ENCODE measurements at regions not wholly inside any gene's neighbourhood (a gene's known extent, or its start where the extent isn't known, plus 50 kb on each side); places are given as distances from the start of the nearest gene placed in this dataset.

- TF ChIP-seq POLR2AphosphoS5 (IDR thresholded peaks at IDR 0.05; ENCODE audit: low read depth, low read length): no peak
- no peak for TF ChIP-seq FOXP2 (optimal IDR thresholded peaks at IDR 0.05; ENCODE audit: borderline replicate concordance, extremely low read depth, extremely low read length, insufficient read depth)
- no peak for TF ChIP-seq TAF1 (IDR thresholded peaks at IDR 0.05; ENCODE audit: borderline replicate concordance, insufficient read depth, low read length)
- no peak for TF ChIP-seq SIN3A (IDR thresholded peaks at IDR 0.05; ENCODE audit: borderline replicate concordance, insufficient read depth, low read length)
Observed at GRCh38 chr2:191486584-191487320, 191.2 kb upstream of the NABP1 start.

GRCh38 chr2:191488135-191488534 is 189.8 kb upstream of the NABP1 start:
- no peak for TF ChIP-seq REST (IDR thresholded peaks at IDR 0.05; ENCODE audit: insufficient read depth in 1 of 2, low read depth in 2 of 2, low read length in 2 of 2)
- no peak for TF ChIP-seq FOXP2 (optimal IDR thresholded peaks at IDR 0.05; ENCODE audit: borderline replicate concordance, extremely low read depth, extremely low read length, insufficient read depth)
- TF ChIP-seq SIN3A (IDR thresholded peaks at IDR 0.05; ENCODE audit: borderline replicate concordance, insufficient read depth, low read length): no peak
- TF ChIP-seq TAF1 (IDR thresholded peaks at IDR 0.05; ENCODE audit: borderline replicate concordance, insufficient read depth, low read length): no peak
- TF ChIP-seq POLR2AphosphoS5 (IDR thresholded peaks at IDR 0.05; ENCODE audit: low read depth, low read length): no peak

- TF ChIP-seq TAF1 (IDR thresholded peaks at IDR 0.05; ENCODE audit: borderline replicate concordance, insufficient read depth, low read length) (no peak), POLR2AphosphoS5 (IDR thresholded peaks at IDR 0.05; ENCODE audit: low read depth, low read length) (no peak), FOXP2 (optimal IDR thresholded peaks at IDR 0.05; ENCODE audit: borderline replicate concordance, extremely low read depth, extremely low read length, insufficient read depth) (no peak), SIN3A (IDR thresholded peaks at IDR 0.05; ENCODE audit: borderline replicate concordance, insufficient read depth, low read length) (no peak), REST (IDR thresholded peaks at IDR 0.05; ENCODE audit: insufficient read depth in 1 of 2, low read depth in 2 of 2, low read length in 2 of 2) (no peak)
Observed at GRCh38 chr2:191489177-191489576, 188.8 kb upstream of the NABP1 start.

GRCh38 chr2:191496838-191497237 is 181.1 kb upstream of the NABP1 start:
- TF ChIP-seq SIN3A (IDR thresholded peaks at IDR 0.05; ENCODE audit: borderline replicate concordance, insufficient read depth, low read length) (no peak), FOXP2 (optimal IDR thresholded peaks at IDR 0.05; ENCODE audit: borderline replicate concordance, extremely low read depth, extremely low read length, insufficient read depth) (no peak), REST (IDR thresholded peaks at IDR 0.05; ENCODE audit: insufficient read depth in 1 of 2, low read depth in 2 of 2, low read length in 2 of 2) (no peak), POLR2AphosphoS5 (IDR thresholded peaks at IDR 0.05; ENCODE audit: low read depth, low read length) (no peak), TAF1 (IDR thresholded peaks at IDR 0.05; ENCODE audit: borderline replicate concordance, insufficient read depth, low read length) (no peak)

GRCh38 chr2:191497822-191498221 is 180.1 kb upstream of the NABP1 start:
- no peak for TF ChIP-seq POLR2AphosphoS5 (IDR thresholded peaks at IDR 0.05; ENCODE audit: low read depth, low read length)
- TF ChIP-seq FOXP2 (optimal IDR thresholded peaks at IDR 0.05; ENCODE audit: borderline replicate concordance, extremely low read depth, extremely low read length, insufficient read depth): no peak
- no peak for TF ChIP-seq REST (IDR thresholded peaks at IDR 0.05; ENCODE audit: insufficient read depth in 1 of 2, low read depth in 2 of 2, low read length in 2 of 2)
- no peak for TF ChIP-seq TAF1 (IDR thresholded peaks at IDR 0.05; ENCODE audit: borderline replicate concordance, insufficient read depth, low read length)
- TF ChIP-seq SIN3A (IDR thresholded peaks at IDR 0.05; ENCODE audit: borderline replicate concordance, insufficient read depth, low read length): no peak

Data from PFSK-1 (cell line).